ENCODE measurements at regions not wholly inside any gene's neighbourhood (a gene's known extent, or its start where the extent isn't known, plus 50 kb on each side); places are given as distances from the start of the nearest gene placed in this dataset.

- DNase-seq (ENCODE audit: low spot score) = no peak
- H3K27me3 ChIP-seq (ENCODE audit: insufficient read depth, poor library complexity, severe bottlenecking) = no peaks in the 10 kb centered on the region
- H3K27ac ChIP-seq (ENCODE audit: poor library complexity, severe bottlenecking) = no peak overlapping the region
- no peak for ATAC-seq (ENCODE audit: low read depth)
- H3K9me3 ChIP-seq (ENCODE audit: severe bottlenecking) = no peaks in the 10 kb centered on the region
- no peaks in the 10 kb centered on the region for H3K4me1 ChIP-seq (ENCODE audit: insufficient read depth, poor library complexity, severe bottlenecking)
- TF ChIP-seq CTCF (IDR thresholded peaks at IDR 0.05; ENCODE audit: poor library complexity, severe bottlenecking) = no peak
- H3K36me3 ChIP-seq (ENCODE audit: low read depth) = no peaks in the 10 kb centered on the region
- no peak overlapping the region for H3K4me3 ChIP-seq (ENCODE audit: severe bottlenecking)
These were observed 167.4 kb downstream of the URB2 start for GRCh38 chr1:229793488-229793887.

GRCh38 chr1:229798558-229798957, 172.5 kb downstream of the URB2 start:
- no peaks in the 10 kb centered on the region for H3K27me3 ChIP-seq (ENCODE audit: insufficient read depth, poor library complexity, severe bottlenecking)
- no peak for DNase-seq (ENCODE audit: low spot score)
- no peak overlapping the region for H3K27ac ChIP-seq (ENCODE audit: poor library complexity, severe bottlenecking)
- TF ChIP-seq CTCF (IDR thresholded peaks at IDR 0.05; ENCODE audit: poor library complexity, severe bottlenecking) = no peak
- no peaks in the 10 kb centered on the region for H3K36me3 ChIP-seq (ENCODE audit: low read depth)
- H3K4me1 ChIP-seq (ENCODE audit: insufficient read depth, poor library complexity, severe bottlenecking) = no peaks in the 10 kb centered on the region
- H3K4me3 ChIP-seq (ENCODE audit: severe bottlenecking) = no peak overlapping the region
- ATAC-seq (ENCODE audit: low read depth) = no peak
- no peaks in the 10 kb centered on the region for H3K9me3 ChIP-seq (ENCODE audit: severe bottlenecking)

GRCh38 chr1:229803626-229804217, 177.7 kb downstream of the URB2 start:
- DNase-seq (ENCODE audit: low spot score) (no peak), ATAC-seq (ENCODE audit: low read depth) (no peak)
- Histone ChIP-seq H3K36me3 (ENCODE audit: low read depth) (no peaks in the 10 kb centered on the region), H3K4me1 (ENCODE audit: insufficient read depth, poor library complexity, severe bottlenecking) (no peaks in the 10 kb centered on the region), H3K9me3 (ENCODE audit: severe bottlenecking) (no peaks in the 10 kb centered on the region), H3K27me3 (ENCODE audit: insufficient read depth, poor library complexity, severe bottlenecking) (no peaks in the 10 kb centered on the region), H3K27ac (ENCODE audit: poor library complexity, severe bottlenecking) (no peak overlapping the region), H3K4me3 (ENCODE audit: severe bottlenecking) (no peak overlapping the region)
- TF ChIP-seq CTCF (IDR thresholded peaks at IDR 0.05; ENCODE audit: poor library complexity, severe bottlenecking) = no peak

GRCh38 chr1:229808272-229808671, 182.2 kb downstream of the URB2 start:
- no peak for TF ChIP-seq CTCF (IDR thresholded peaks at IDR 0.05; ENCODE audit: poor library complexity, severe bottlenecking)
- H3K4me3 ChIP-seq (ENCODE audit: severe bottlenecking) = no peak overlapping the region
- no peak for ATAC-seq (ENCODE audit: low read depth)

GRCh38 chr1:229810140-229810539, 184.1 kb downstream of the URB2 start:
- Histone ChIP-seq H3K27me3 (ENCODE audit: insufficient read depth, poor library complexity, severe bottlenecking) (no peaks in the 10 kb centered on the region), H3K36me3 (ENCODE audit: low read depth) (no peaks in the 10 kb centered on the region), H3K27ac (ENCODE audit: poor library complexity, severe bottlenecking) (no peak overlapping the region), H3K4me3 (ENCODE audit: severe bottlenecking) (no peak overlapping the region), H3K9me3 (ENCODE audit: severe bottlenecking) (no peaks in the 10 kb centered on the region), H3K4me1 (ENCODE audit: insufficient read depth, poor library complexity, severe bottlenecking) (no peaks in the 10 kb centered on the region)
- ATAC-seq (ENCODE audit: low read depth) (no peak), DNase-seq (ENCODE audit: low spot score) (no peak)
- no peak for TF ChIP-seq CTCF (IDR thresholded peaks at IDR 0.05; ENCODE audit: poor library complexity, severe bottlenecking)

More at GRCh38 chr1:229808272-229808671, 182.2 kb downstream of the URB2 start:
- Histone ChIP-seq H3K4me1 (ENCODE audit: insufficient read depth, poor library complexity, severe bottlenecking) (no peaks in the 10 kb centered on the region), H3K27ac (ENCODE audit: poor library complexity, severe bottlenecking) (no peak overlapping the region), H3K27me3 (ENCODE audit: insufficient read depth, poor library complexity, severe bottlenecking) (no peaks in the 10 kb centered on the region), H3K36me3 (ENCODE audit: low read depth) (no peaks in the 10 kb centered on the region), H3K9me3 (ENCODE audit: severe bottlenecking) (no peaks in the 10 kb centered on the region)
- DNase-seq (ENCODE audit: low spot score) = no peak
